Astrocyte (in vitro differentiated cells and primary cell): ENCODE measurements at regions not wholly inside any gene's neighbourhood (a gene's known extent, or its start where the extent isn't known, plus 50 kb on each side); places are given as distances from the start of the nearest gene placed in this dataset.
"Not testable (repeated sequence)": the region's sequence is repeated elsewhere in the genome, so short reads cannot be mapped to it uniquely, and the experiment has no call there.

Experiments used
- DNase-seq: peaks from one replicate; pipeline ENCODE4 v3.0.0-alpha.2; 2010; ENCODE audit warnings: low read depth
- FAIRE-seq: peaks from 2 replicates; lab custom pipeline; 2011; peaks lifted over from hg19 to GRCh38; lab: Jason Lieb, UNC
- H2AFZ ChIP-seq: 2 replicates; pipeline ENCODE4 v1.6.0; 2012; ENCODE audit warnings: low read depth, low read length, inconsistent platforms
- H3K27ac ChIP-seq: 2 replicates; pipeline ENCODE4 v1.5.1; 2011; ENCODE audit warnings: low read depth, low read length, inconsistent platforms
- H3K27me3 ChIP-seq: 2 replicates; pipeline ENCODE4 v1.6.0; 2011; ENCODE audit warnings: low read length, inconsistent platforms; ENCODE audit not compliant: insufficient read depth
- H3K36me3 ChIP-seq: 2 replicates; pipeline ENCODE4 v1.5.1; 2011; ENCODE audit warnings: low read length, inconsistent platforms; ENCODE audit not compliant: insufficient read depth
- H3K4me1 ChIP-seq: 2 replicates; pipeline ENCODE4 v1.5.1; 2011; ENCODE audit warnings: low read length, inconsistent platforms; ENCODE audit not compliant: insufficient read depth
- H3K4me2 ChIP-seq: 2 replicates; pipeline ENCODE4 v1.6.0; 2012; ENCODE audit warnings: low read length, inconsistent platforms
- H3K4me3 ChIP-seq: 2 replicates; pipeline ENCODE4 v1.5.1; 2011; ENCODE audit warnings: low read depth, mild to moderate bottlenecking, low read length, inconsistent platforms; ENCODE audit not compliant: insufficient read depth
- H3K79me2 ChIP-seq: 2 replicates; pipeline ENCODE4 v1.6.0; 2012; ENCODE audit warnings: mild to moderate bottlenecking, low read length, inconsistent platforms; ENCODE audit not compliant: insufficient read depth
- H3K9ac ChIP-seq: 2 replicates; pipeline ENCODE4 v1.6.0; 2012; ENCODE audit warnings: mild to moderate bottlenecking, low read length, inconsistent platforms
- H3K9me3 ChIP-seq: 2 replicates; pipeline ENCODE4 v1.5.1; 2012; ENCODE audit warnings: low read depth, mild to moderate bottlenecking, low read length, inconsistent platforms; ENCODE audit not compliant: insufficient read depth
- H4K20me1 ChIP-seq: 2 replicates; pipeline ENCODE4 v1.6.0; 2012; ENCODE audit warnings: low read length, inconsistent platforms; ENCODE audit not compliant: insufficient read depth
- H3K27ac Mint-ChIP-seq: one replicate; pipeline ENCODE4 v1.8.0; 2021; ENCODE audit warnings: mild to moderate bottlenecking, mixed read lengths; ENCODE audit not compliant: unreplicated experiment
- H3K27me3 Mint-ChIP-seq: one replicate; pipeline ENCODE4 v1.8.0; 2021; ENCODE audit warnings: low read depth, mixed read lengths; ENCODE audit not compliant: unreplicated experiment
- H3K36me3 Mint-ChIP-seq: one replicate; pipeline ENCODE4 v1.8.0; 2021; ENCODE audit warnings: low read depth, mixed read lengths; ENCODE audit not compliant: unreplicated experiment
- H3K4me1 Mint-ChIP-seq: one replicate; pipeline ENCODE4 v1.8.0; 2021; ENCODE audit warnings: low read depth, mixed read lengths; ENCODE audit not compliant: unreplicated experiment
- H3K4me3 Mint-ChIP-seq: one replicate; pipeline ENCODE4 v1.8.0; 2021; ENCODE audit warnings: mild to moderate bottlenecking, moderate library complexity, mixed read lengths; ENCODE audit not compliant: unreplicated experiment
- H3K9me3 Mint-ChIP-seq: one replicate; pipeline ENCODE4 v1.8.0; 2021; ENCODE audit warnings: mild to moderate bottlenecking, mixed read lengths; ENCODE audit not compliant: unreplicated experiment

- not testable (repeated sequence) for H3K4me1 ChIP-seq, H3K9me3 ChIP-seq, H3K27ac ChIP-seq, H3K9ac ChIP-seq, H3K27ac Mint-ChIP-seq, H3K36me3 ChIP-seq, H3K27me3 ChIP-seq, H3K4me3 Mint-ChIP-seq, H3K36me3 Mint-ChIP-seq, H3K4me2 ChIP-seq, DNase-seq, H3K4me3 ChIP-seq, H2AFZ ChIP-seq, H3K79me2 ChIP-seq, H3K4me1 Mint-ChIP-seq, H3K27me3 Mint-ChIP-seq, FAIRE-seq, H4K20me1 ChIP-seq, H3K9me3 Mint-ChIP-seq
Observed at GRCh38 chrX:89432652-89433231, 489.0 kb upstream of the TGIF2LX start.
